PC-9 (cell line): ENCODE measurements at regions not wholly inside any gene's neighbourhood (a gene's known extent, or its start where the extent isn't known, plus 50 kb on each side); places are given as distances from the start of the nearest gene placed in this dataset.

Experiments used
- CTCF ChIP-seq: fragments of 200-600 bp; sonication (generic); conservative IDR thresholded peaks from 2 replicates; pipeline ENCODE4 v1.6.1; 2017; ENCODE audit warnings: mixed run types, antibody characterized with exemption, mild to moderate bottlenecking, moderate library complexity
- EZH2 ChIP-seq: fragments of 200-600 bp; sonication (generic); IDR thresholded peaks from 2 replicates; pipeline ENCODE4 v1.8.0; 2017; ENCODE audit warnings: antibody characterized with exemption, low read depth

GRCh38 chr21:27425172-27425571, 458.3 kb upstream of the ADAMTS5 start:
- no peak for TF ChIP-seq CTCF
- no peak for TF ChIP-seq EZH2
